GM12874 (cell line): ENCODE measurements at regions not wholly inside any gene's neighbourhood (a gene's known extent, or its start where the extent isn't known, plus 50 kb on each side); places are given as distances from the start of the nearest gene placed in this dataset.

Experiments
- CTCF ChIP-seq: IDR thresholded peaks from 2 replicates; pipeline ENCODE4 v1.5.1; 2011; ENCODE audit warnings: low read depth, mild to moderate bottlenecking, control low read depth, low read length, moderate library complexity; ENCODE audit not compliant: insufficient read depth

- TF ChIP-seq CTCF, result no peak
These were observed 191.2 kb downstream of the ZNF330 start for GRCh38 chr4:141411936-141412335.

DNA sequence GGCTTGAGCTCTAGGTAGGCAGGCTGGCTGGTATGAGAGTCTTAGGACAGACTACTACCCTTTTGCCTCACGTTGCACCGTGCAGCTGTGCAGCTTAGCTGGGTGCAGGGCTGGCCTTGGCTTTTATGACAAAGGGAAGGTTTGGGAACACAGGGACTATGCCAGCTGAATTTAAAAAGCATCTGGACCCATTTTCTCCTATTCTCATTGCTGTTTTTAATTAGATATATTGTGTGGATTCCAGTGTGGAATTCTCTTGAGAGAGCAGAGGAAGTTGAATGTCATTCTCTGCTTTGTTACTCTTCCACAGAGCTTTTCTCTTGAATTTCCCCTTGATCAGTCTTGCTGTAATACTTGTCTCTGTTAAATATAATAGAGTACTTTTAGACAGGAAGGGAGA is 192.7 kb downstream of the ZNF330 start:
- no peak for TF ChIP-seq CTCF

DNA sequence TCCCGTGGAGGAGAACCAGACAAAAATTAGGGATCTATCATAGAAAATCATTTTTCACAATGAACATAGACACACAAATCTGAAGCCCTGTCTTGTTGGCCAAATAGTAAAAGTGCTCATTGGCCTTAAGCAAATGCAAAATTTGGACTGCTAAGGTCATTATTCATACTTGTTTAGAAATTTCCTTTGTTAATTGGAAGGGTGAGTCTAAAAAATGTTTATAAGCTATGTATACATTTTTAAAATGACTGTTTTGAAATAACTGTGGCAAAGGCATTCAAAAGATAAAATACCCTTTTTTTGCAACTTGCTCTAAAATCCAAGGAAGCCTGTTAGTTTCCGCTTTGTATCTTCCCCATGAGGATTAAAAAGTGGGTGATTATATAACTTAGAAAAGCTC is 195.0 kb downstream of the ZNF330 start:
- TF ChIP-seq CTCF, result no peak

GRCh38 chr4:141416219-141416618 is 195.5 kb downstream of the ZNF330 start:
- TF ChIP-seq CTCF, result no peak

GRCh38 chr4:141416677-141417363 is 196.1 kb downstream of the ZNF330 start:
- no peak for TF ChIP-seq CTCF

DNA sequence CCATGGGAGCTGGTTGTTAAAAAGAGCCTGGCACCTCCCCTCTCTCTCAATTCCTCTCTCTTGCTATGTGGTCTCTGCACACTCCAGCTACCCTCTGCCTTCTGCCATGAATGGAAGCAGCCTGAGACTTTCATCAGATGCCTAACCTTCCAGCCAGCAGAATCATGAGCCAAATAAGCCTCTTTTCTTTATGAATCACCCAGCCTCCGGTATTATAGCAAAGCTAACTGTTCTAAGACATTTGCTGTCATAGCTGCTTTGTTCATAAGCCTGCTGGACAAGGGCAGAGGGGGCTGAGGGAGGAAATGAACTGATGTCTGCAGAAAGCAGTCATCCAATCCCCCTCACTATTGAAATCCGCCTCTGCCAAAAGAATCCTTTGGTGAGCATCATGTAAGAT is 196.7 kb downstream of the ZNF330 start:
- no peak for TF ChIP-seq CTCF

DNA sequence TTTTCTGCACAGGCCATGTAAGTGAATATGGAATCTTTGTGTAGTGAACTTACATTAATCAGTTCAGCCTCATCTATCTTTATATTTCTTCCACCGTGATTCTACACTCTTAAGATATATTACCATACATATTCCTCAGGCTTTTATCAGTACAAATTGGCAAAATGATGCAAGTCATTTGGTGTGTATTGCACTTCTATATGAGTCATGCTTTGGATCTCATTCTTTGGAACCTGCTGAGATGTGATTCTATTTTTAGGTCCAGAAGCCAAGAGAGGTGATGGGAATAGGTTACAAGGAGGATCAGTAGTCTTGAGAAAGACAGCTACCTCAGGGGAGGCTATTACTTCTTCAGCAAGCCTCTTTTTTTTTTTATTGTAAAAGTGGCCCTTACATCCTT is 204.4 kb downstream of the ZNF330 start:
- no peak for TF ChIP-seq CTCF
